ENCODE measurements at regions not wholly inside any gene's neighbourhood (a gene's known extent, or its start where the extent isn't known, plus 50 kb on each side); places are given as distances from the start of the nearest gene placed in this dataset.
"Not testable (repeated sequence)": the region's sequence is repeated elsewhere in the genome, so short reads cannot be mapped to it uniquely, and the experiment has no call there.

DNA sequence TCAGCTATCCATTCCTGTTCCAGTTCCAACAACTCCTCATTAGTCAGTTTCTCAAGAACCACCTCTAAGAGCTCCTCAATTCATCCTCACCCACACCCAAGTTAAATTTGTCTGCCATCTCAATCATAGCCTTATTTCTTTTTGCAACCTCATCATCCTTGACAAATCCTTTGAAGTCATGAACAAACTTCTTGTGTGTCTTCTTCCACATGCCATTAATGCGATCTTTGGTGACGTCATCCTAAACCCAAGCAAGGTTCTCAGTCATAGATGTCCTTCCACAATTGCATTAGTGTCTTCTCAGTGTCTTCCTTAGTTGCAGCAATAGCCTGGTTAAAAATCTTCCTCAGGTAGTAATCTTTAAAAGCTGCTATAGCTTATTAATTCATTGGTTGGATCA, 71.2 kb upstream of the FSIP2 start:
- no peak for DNase-seq

DNA sequence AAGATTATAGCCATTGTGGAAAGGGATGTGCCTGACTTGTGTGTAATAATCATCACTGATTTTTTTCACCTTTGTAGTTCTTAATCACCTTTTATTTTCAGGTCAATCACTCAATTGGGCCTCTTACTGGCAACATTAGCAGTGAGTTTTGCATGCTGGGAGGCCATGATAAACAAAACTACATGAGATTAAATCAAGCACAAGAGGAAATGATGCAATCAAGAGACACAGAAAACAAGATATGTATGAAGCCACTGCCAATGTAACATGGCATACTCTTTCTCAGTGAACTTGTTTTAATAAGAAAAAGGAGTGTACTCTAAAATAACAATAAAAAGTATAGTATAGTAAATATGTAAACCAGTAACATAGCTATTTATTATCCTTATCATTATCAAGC, 69.9 kb upstream of the FSIP2 start:
- no peak for DNase-seq

DNA sequence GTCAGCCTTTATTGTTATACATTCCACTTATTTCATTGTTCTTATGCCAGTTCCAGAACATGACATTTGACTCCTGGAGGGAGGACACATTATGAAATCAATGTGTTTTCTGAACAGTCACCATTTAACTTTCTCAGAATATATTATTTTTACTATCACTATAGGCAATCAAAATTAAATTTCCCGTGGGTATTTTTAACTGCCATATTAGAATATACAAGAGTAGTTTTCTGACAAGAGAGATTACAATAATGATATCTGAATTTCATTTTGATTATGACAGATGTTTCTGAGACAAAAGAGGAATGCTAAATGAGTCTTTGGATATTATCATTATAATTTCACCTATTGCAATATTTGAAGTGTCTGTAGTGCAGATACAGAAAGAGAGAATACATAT, 64.4 kb upstream of the FSIP2 start:
- DNase-seq: no peak

DNA sequence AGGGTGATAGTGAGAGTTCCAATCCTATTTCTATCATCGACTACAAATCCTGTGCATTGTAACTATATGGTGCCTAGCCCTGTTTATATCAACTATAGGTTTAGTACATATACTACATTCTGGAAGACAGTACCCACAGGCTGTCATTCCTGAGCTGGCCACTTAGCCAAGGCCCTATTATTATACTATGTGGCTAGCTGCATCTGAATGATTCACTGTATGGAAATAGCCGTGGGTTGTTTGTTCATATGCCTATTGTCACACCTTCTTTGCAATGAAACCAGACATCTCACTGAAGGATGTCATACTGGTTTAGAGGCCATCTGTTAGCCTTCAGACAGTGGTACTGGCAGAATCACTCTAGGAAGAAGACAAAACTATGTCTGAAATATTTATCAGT, 62.3 kb upstream of the FSIP2 start:
- DNase-seq: no peak

DNA sequence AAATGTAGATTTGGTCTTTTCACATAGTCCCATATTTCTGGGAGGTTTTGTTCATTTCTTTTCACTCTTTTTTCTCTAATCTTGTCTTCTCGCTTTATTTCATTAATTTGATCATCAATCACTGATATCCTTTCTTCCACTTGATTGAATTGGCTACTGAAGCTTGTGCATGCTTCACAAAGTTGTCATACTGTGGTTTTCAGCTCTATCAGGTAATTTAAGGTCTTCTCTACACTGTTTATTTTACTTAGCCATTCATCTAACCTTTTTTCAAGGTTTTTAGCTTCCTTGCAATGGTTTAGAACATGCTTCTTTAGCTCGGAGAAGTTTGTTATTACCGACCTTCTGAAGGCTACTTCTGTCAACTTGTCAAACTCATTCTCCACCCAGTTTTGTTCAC, 51.6 kb upstream of the FSIP2 start:
- DNase-seq: not testable (repeated sequence)

DNA sequence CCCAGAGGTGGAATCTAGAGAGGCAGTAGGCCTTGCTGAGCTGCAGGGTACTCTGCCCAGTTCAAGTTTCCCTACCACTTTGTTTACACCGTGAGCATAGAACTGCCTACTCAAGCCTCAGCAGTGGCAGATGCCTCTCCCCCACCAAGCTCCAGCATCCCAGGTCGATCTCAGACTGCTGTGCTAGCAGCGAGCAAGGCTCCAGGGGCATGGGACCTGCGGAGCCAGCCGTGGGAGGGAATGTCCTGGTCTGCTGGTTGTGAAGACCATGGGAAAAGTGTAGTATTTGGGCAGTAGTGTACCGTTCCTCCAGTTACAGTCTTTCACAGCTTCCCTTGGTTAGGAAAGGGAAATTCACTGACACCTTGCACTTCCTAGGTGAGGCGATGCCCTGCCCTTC, 50.6 kb upstream of the FSIP2 start:
- no peak for DNase-seq

Data from stimulated activated CD4-positive, alpha-beta T cell treated with anti-CD3 and anti-CD28 coated beads, Interleukin-15, amount 100 ng/mL, for 24 hours (primary cell).